ENCODE measurements at regions not wholly inside any gene's neighbourhood (a gene's known extent, or its start where the extent isn't known, plus 50 kb on each side); places are given as distances from the start of the nearest gene placed in this dataset.

DNA sequence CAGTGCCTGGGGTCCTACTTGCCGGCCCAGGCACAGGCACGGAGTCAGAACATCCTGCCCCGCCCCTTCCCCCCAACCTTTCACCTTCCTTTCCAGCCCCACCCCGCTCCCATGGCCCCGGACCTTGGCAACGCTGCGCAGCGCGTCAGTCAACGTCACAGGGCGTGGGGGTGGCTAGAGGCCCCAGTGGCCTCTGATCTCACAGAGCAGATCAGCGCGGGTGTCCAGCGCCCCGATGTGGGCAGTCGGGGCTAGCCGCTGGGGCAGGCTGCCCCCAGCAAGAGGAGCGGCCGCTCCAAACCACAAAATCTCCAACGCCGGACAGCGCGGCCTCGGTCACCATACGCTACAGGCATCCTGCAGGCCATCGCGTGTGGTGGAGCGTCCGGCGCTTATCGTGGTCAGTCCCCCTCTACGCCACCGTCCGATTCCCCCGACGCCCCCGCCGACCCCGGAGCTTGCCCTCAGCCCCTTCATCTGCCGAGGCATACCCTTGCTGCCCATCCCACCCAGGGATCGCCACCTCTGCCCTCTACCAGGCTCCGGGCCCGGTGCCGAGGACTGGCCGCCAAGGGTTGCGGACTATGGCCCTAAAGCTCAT is 69.6 kb upstream of the APOOL start:
- BruUV-seq (replicated peaks), result no TSS peak
- H3K9me3 ChIP-seq (replicated peaks; ENCODE audit: control insufficient read depth, insufficient read depth, low read length), result no peaks in the 10 kb centered on the region
- H3K27ac ChIP-seq (ENCODE audit: insufficient read depth, low read depth, low read length), result no peak overlapping the region
- no peaks in the 10 kb centered on the region for H3K9me1 ChIP-seq (replicated peaks; ENCODE audit: control insufficient read depth, extremely low read depth, insufficient read depth, low read length)
- H3K4me1 ChIP-seq (ENCODE audit: control insufficient read depth, extremely low read depth, insufficient read depth, low read length), result no peaks in the 10 kb centered on the region
- H3K36me3 ChIP-seq (ENCODE audit: control insufficient read depth in 2 of 2, extremely low read depth in 1 of 2, insufficient read depth in 2 of 2, low read length in 2 of 2), result no peaks in the 10 kb centered on the region
- DNase-seq (ENCODE audit: low read depth, low spot score) (no peak), FAIRE-seq (no peak)
- dilution Hi-C loops (cut with MboI; ENCODE audit: extremely low pct_ligation_motif_present, low sequenced_read_pairs), result no loop called here
- POLR2A ChIA-PET, result no interaction called here
- H3K4me3 ChIP-seq (replicated peaks in 1 of 3; ENCODE audit: insufficient read depth in 1 of 3, low read depth in 1 of 3, low read length in 3 of 3), result no peak overlapping the region
- CTCF ChIA-PET, result no interaction called here
- H4K20me1 ChIP-seq (replicated peaks; ENCODE audit: control insufficient read depth, extremely low read depth, insufficient read depth, low read length), result no peaks in the 10 kb centered on the region
- no peak overlapping the region for H3K9ac ChIP-seq (replicated peaks; ENCODE audit: extremely low read depth, insufficient read depth, low read length)
- no peak overlapping the region for H3K4me2 ChIP-seq (ENCODE audit: insufficient read depth, low read length)
- TF ChIP-seq, protein P1, sequence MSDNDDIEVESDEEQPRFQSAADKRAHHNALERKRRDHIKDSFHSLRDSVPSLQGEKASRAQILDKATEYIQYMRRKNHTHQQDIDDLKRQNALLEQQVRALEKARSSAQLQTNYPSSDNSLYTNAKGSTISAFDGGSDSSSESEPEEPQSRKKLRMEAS (IDR thresholded peaks at IDR 0.05; ENCODE audit: insufficient read depth, insufficient read length), result no peak
- TF ChIP-seq GATA2 (IDR thresholded peaks at IDR 0.05; ENCODE audit: insufficient read depth, insufficient read length, low read depth, low read length), result no peak
- TF ChIP-seq MYC (IDR thresholded peaks at IDR 0.05; ENCODE audit: low read depth, low read length), result no peak
- TF ChIP-seq EZH2 (IDR thresholded peaks at IDR 0.05; ENCODE audit: borderline replicate concordance, low read depth, low read length, severe bottlenecking), result no peak
- TF ChIP-seq JUN (IDR thresholded peaks at IDR 0.05; ENCODE audit: borderline replicate concordance, insufficient read depth, insufficient read length, low read depth), result no peak
- TF ChIP-seq POLR2A (IDR thresholded peaks at IDR 0.05; ENCODE audit: low read depth, low read length), result no peak
- TF ChIP-seq FOS (IDR thresholded peaks at IDR 0.05; ENCODE audit: borderline replicate concordance, insufficient read depth, low read length), result no peak
- no peak for TF ChIP-seq POLR2AphosphoS5 (IDR thresholded peaks at IDR 0.05; ENCODE audit: insufficient read depth, low read depth, low read length)
- TF ChIP-seq, protein P2, sequence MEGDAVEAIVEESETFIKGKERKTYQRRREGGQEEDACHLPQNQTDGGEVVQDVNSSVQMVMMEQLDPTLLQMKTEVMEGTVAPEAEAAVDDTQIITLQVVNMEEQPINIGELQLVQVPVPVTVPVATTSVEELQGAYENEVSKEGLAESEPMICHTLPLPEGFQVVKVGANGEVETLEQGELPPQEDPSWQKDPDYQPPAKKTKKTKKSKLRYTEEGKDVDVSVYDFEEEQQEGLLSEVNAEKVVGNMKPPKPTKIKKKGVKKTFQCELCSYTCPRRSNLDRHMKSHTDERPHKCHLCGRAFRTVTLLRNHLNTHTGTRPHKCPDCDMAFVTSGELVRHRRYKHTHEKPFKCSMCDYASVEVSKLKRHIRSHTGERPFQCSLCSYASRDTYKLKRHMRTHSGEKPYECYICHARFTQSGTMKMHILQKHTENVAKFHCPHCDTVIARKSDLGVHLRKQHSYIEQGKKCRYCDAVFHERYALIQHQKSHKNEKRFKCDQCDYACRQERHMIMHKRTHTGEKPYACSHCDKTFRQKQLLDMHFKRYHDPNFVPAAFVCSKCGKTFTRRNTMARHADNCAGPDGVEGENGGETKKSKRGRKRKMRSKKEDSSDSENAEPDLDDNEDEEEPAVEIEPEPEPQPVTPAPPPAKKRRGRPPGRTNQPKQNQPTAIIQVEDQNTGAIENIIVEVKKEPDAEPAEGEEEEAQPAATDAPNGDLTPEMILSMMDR (IDR thresholded peaks at IDR 0.05; ENCODE audit: extremely low read depth in 1 of 2, insufficient read depth in 1 of 2, low read depth in 1 of 2, low read length in 2 of 2), result no peak
- H2AFZ ChIP-seq (ENCODE audit: low read depth, low read length), result no peak overlapping the region
- H3K27me3 ChIP-seq (ENCODE audit: control insufficient read depth in 2 of 2, insufficient read depth in 2 of 2, low read length in 2 of 2), result no peaks in the 10 kb centered on the region
- no peaks in the 10 kb centered on the region for H3K79me2 ChIP-seq (ENCODE audit: control insufficient read depth, insufficient read depth, low read length)
- intact Hi-C loops (cut with micrococcal nuclease), result no loop called here

Measured in endothelial cell of umbilical vein (primary cell).